Left lung (tissue), 4 donors: ENCODE measurements at regions not wholly inside any gene's neighbourhood (a gene's known extent, or its start where the extent isn't known, plus 50 kb on each side); places are given as distances from the start of the nearest gene placed in this dataset.
A peak's percentile ranks its signal among the peaks of the same experiment; 100 is the strongest.

Experiments
- ATAC-seq: fragments of 200-7000 bp; cut with Tn5 transposase; one replicate; pipeline ENCODE4 v1.9.1; 2020; ENCODE audit warnings: moderate library complexity
- DNase-seq, 4 donors: peaks; one replicate each; pipeline ENCODE4 v3.0.0-alpha.2; 2013 to 2020
- H3K27ac ChIP-seq, 2 donors: fragments of 200-600 bp; sonication (generic) in 1 of 2; one replicate each; pipeline versions ENCODE4 v1.5.0 to v1.8.0; 2020 to 2021
- H3K27me3 ChIP-seq, 2 donors: fragments of 200-600 bp; sonication (generic) in 1 of 2; one replicate each; pipeline versions ENCODE4 v1.5.0 to v1.8.0; 2020 to 2021
- H3K36me3 ChIP-seq, 2 donors: fragments of 200-600 bp; sonication (generic) in 1 of 2; one replicate each; pipeline versions ENCODE4 v1.5.0 to v1.8.0; 2020 to 2021
- H3K4me1 ChIP-seq, 2 donors: fragments of 200-600 bp; one replicate each; pipeline ENCODE4 v1.8.0; 2021
- H3K4me3 ChIP-seq, 2 donors: fragments of 200-600 bp; sonication (generic) in 1 of 2; one replicate each; pipeline versions ENCODE4 v1.5.0 to v1.8.0; 2020 to 2021; ENCODE audit warnings: mild to moderate bottlenecking in 1 of 2
- H3K9me3 ChIP-seq, 2 donors: fragments of 200-600 bp; sonication (generic) in 1 of 2; one replicate each; pipeline versions ENCODE4 v1.5.0 to v1.8.0; 2020 to 2021
- CTCF ChIP-seq, 2 donors: fragments of 200-600 bp; sonication (generic) in 1 of 2; IDR thresholded peaks; one replicate each; pipeline versions ENCODE4 v1.5.0 to v1.8.0; 2021; ENCODE audit warnings: antibody characterized with exemption in 2 of 2
- intact Hi-C, 2 donors: fragments of 100-400 bp; cut with DNase I; formaldehyde crosslinking; loops; one replicate each; pipeline versions ENCODE4 v1.11.2 to v1.14.2; 2022
- donor health status: DM: no; HTN: yes; CAD: no.
- donor health status: DM: no; HTN: no; CAD: no.

- ATAC-seq (peak; percentile 49), DNase-seq (no peak)
- Histone ChIP-seq H3K27ac (no peak overlapping the region), H3K9me3 (no peaks in the 10 kb centered on the region), H3K27me3 (no peaks in the 10 kb centered on the region), H3K36me3 (no peaks in the 10 kb centered on the region), H3K4me1 (peaks cover 0 to 12% of the 10 kb centered on the region in 2 donors), H3K4me3 (no peak overlapping the region)
- intact Hi-C loops, result no loop called here
- no peak for TF ChIP-seq CTCF (IDR thresholded peaks at IDR 0.05)
These were observed 58.8 kb downstream of the SPRY1 start for GRCh38 chr4:123455360-123455759.

GRCh38 chr4:123462007-123462406, 65.4 kb downstream of the SPRY1 start:
- TF ChIP-seq CTCF (IDR thresholded peaks at IDR 0.05), result no peak
- no peak for DNase-seq
- peak; percentile 26 for ATAC-seq
- Histone ChIP-seq H3K9me3 (no peaks in the 10 kb centered on the region), H3K36me3 (no peaks in the 10 kb centered on the region), H3K27ac (no peak overlapping the region), H3K4me1 (peaks cover 0 to 3% of the 10 kb centered on the region in 2 donors), H3K4me3 (no peak overlapping the region), H3K27me3 (no peaks in the 10 kb centered on the region)
- intact Hi-C loops, result no loop called here

GRCh38 chr4:123463869-123464268, 67.3 kb downstream of the SPRY1 start:
- ATAC-seq, result no peak
- no peak for TF ChIP-seq CTCF (IDR thresholded peaks at IDR 0.05)
- no peaks in the 10 kb centered on the region for H3K27me3 ChIP-seq
- no peak for DNase-seq
- H3K9me3 ChIP-seq, result no peaks in the 10 kb centered on the region
- no peaks in the 10 kb centered on the region for H3K36me3 ChIP-seq
- H3K27ac ChIP-seq, result no peak overlapping the region
- peaks cover 0 to 3% of the 10 kb centered on the region in 2 donors for H3K4me1 ChIP-seq
- intact Hi-C loops, result no loop called here
- H3K4me3 ChIP-seq, result no peak overlapping the region

- Histone ChIP-seq H3K36me3 (no peaks in the 10 kb centered on the region), H3K27me3 (no peaks in the 10 kb centered on the region), H3K27ac (no peak overlapping the region), H3K4me1 (no peaks in the 10 kb centered on the region), H3K9me3 (no peaks in the 10 kb centered on the region), H3K4me3 (no peak overlapping the region)
- intact Hi-C loops, result no loop called here
- ATAC-seq, result no peak
- TF ChIP-seq CTCF (IDR thresholded peaks at IDR 0.05), result no peak
- no peak for DNase-seq
These were observed 68.8 kb downstream of the SPRY1 start for GRCh38 chr4:123465416-123465815.

- Histone ChIP-seq H3K4me3 (no peak overlapping the region), H3K9me3 (no peaks in the 10 kb centered on the region), H3K27ac (no peak overlapping the region), H3K27me3 (no peaks in the 10 kb centered on the region), H3K36me3 (no peaks in the 10 kb centered on the region), H3K4me1 (no peaks in the 10 kb centered on the region)
- intact Hi-C loops, result no loop called here
- TF ChIP-seq CTCF (IDR thresholded peaks at IDR 0.05), result no peak
- DNase-seq (no peak), ATAC-seq (no peak)
These were observed 69.6 kb downstream of the SPRY1 start for GRCh38 chr4:123466080-123466785.
